DND-41 (cell line): ENCODE measurements at regions not wholly inside any gene's neighbourhood (a gene's known extent, or its start where the extent isn't known, plus 50 kb on each side); places are given as distances from the start of the nearest gene placed in this dataset.
"Not testable (repeated sequence)": the region's sequence is repeated elsewhere in the genome, so short reads cannot be mapped to it uniquely, and the experiment has no call there.

ENCODE experiments used
- ATAC-seq: fragments of 200-7000 bp; cut with Tn5 transposase; 3 replicates; pipeline ENCODE4 v1.9.1; 2021; ENCODE audit warnings: low read depth; ENCODE audit not compliant: insufficient read depth
- DNase-seq: peaks from one replicate; pipeline ENCODE4 v3.0.0-alpha.2; 2020
- H2AFZ ChIP-seq: 2 replicates; pipeline ENCODE4 v1.6.0; 2012; ENCODE audit warnings: low read depth, low read length
- H3K27ac ChIP-seq: 2 replicates; pipeline ENCODE4 v1.5.1; 2012; ENCODE audit warnings: low read length, inconsistent platforms
- H3K27me3 ChIP-seq: fragments of 200-600 bp; sonication (generic); 2 replicates; pipeline ENCODE4 v1.6.0; 2012; ENCODE audit warnings: low read length, mild to moderate bottlenecking, inconsistent platforms; ENCODE audit not compliant: insufficient read depth, poor library complexity
- H3K36me3 ChIP-seq: 2 replicates; pipeline ENCODE4 v1.5.1; 2012; ENCODE audit warnings: low read length, inconsistent platforms; ENCODE audit not compliant: insufficient read depth
- H3K4me1 ChIP-seq: 2 replicates; pipeline ENCODE4 v1.5.1; 2012; ENCODE audit warnings: mild to moderate bottlenecking, low read length; ENCODE audit not compliant: insufficient read depth
- H3K4me2 ChIP-seq: 2 replicates; pipeline ENCODE4 v1.6.0; 2012; ENCODE audit warnings: mild to moderate bottlenecking, moderate library complexity, low read length, inconsistent platforms; ENCODE audit not compliant: insufficient read depth
- H3K4me3 ChIP-seq, 2 experiments: fragments of 200-600 bp in 1 of 2; shearing (Covaris generic) in 1 of 2; 2 replicates each; pipeline ENCODE4 v1.5.1; 2012 to 2016; ENCODE audit warnings: inconsistent platforms in 2 of 2, low read length in 2 of 2, mild to moderate bottlenecking in 2 of 2, low read depth in 1 of 2, moderate library complexity in 1 of 2
- H3K79me2 ChIP-seq: 2 replicates; pipeline ENCODE4 v1.6.0; 2012; ENCODE audit warnings: low read length, inconsistent platforms; ENCODE audit not compliant: insufficient read depth
- H3K9ac ChIP-seq: 2 replicates; pipeline ENCODE4 v1.6.0; 2012; ENCODE audit warnings: low read depth, mild to moderate bottlenecking, inconsistent platforms, low read length, moderate library complexity
- H3K9me3 ChIP-seq: 2 replicates; pipeline ENCODE4 v1.5.1; 2012; ENCODE audit warnings: low read length, moderate library complexity, mild to moderate bottlenecking, inconsistent platforms; ENCODE audit not compliant: insufficient read depth, severe bottlenecking
- H4K20me1 ChIP-seq: 2 replicates; pipeline ENCODE4 v1.6.0; 2012; ENCODE audit warnings: low read length; ENCODE audit not compliant: insufficient read depth
- CTCF ChIP-seq: IDR thresholded peaks from 2 replicates; pipeline ENCODE4 v1.5.1; 2012; ENCODE audit warnings: borderline replicate concordance, low read length, moderate library complexity, mild to moderate bottlenecking; ENCODE audit not compliant: poor library complexity, severe bottlenecking; ENCODE audit errors: extremely low read depth
- EZH2 ChIP-seq: IDR thresholded peaks from 3 replicates; pipeline ENCODE4 v1.6.1; 2012; ENCODE audit warnings: borderline replicate concordance, low read depth, mild to moderate bottlenecking, moderate library complexity, low read length, inconsistent platforms; ENCODE audit not compliant: severe bottlenecking

DNA sequence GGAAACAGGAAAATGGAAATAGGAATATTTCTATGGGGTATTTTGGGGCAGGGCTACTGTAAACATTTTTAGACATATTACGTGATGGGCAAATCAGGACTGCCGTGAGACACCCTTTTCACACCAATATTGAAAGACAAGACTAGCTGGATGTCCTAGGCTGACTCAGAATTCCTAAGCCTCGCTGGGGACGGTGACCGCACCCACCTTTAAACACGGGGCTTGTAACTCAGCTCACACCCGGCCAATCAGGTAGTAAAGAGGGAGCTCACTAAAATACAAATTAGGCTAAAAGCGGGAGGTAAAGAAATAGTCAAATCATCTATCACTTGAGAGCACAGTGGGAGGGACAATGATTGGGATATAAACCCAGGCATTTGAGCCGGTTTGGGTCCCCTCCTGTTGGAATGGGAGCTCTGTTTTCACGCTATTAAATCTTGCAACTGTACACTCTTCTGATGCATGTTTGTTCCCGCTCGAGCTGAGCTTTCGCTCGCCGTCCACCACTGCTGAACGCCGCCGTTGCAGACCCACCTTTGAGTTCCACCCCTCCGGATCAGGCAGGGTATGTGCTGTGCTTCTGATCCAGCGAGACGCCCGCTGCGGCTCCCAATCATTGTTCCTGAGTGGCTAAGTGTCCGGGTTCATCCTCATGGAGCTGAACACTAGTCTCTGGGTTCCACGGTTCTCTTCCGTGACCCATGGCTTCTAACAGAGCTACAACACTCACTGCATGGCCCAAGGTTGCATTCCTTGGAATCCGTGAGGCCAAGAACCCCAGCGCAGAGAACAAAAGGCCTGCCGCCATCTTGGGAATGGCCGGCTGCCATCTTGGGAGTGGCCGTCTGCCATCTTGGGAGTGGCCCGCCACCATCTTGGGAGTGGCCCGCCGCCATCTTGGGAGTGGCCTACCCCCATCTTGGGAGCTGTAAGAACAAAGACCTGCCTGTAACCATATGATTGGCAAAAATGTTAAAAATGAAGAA lies 152.6 kb downstream of the CRLF2 start:
- Histone ChIP-seq H3K9ac (no peak overlapping the region), H3K79me2 (no peaks in the 10 kb centered on the region), H3K27ac (no peak overlapping the region), H4K20me1 (no peaks in the 10 kb centered on the region), H3K36me3 (no peaks in the 10 kb centered on the region), H3K27me3 (no peaks in the 10 kb centered on the region), H3K9me3 (no peaks in the 10 kb centered on the region), H3K4me3 (no peak overlapping the region), H2AFZ (no peak overlapping the region), H3K4me1 (no peaks in the 10 kb centered on the region), H3K4me2 (no peak overlapping the region)
- DNase-seq = no peak
- ATAC-seq = no peak
- TF ChIP-seq EZH2 (no peak), CTCF (no peak)

GRCh38 chrX:1053600-1053999 lies 158.8 kb downstream of the CRLF2 start:
- not testable (repeated sequence) for H3K36me3 ChIP-seq, H3K27me3 ChIP-seq, H3K4me3 ChIP-seq, H3K9ac ChIP-seq, H3K27ac ChIP-seq, H4K20me1 ChIP-seq, DNase-seq, H3K79me2 ChIP-seq, H2AFZ ChIP-seq, H3K4me2 ChIP-seq, ATAC-seq, H3K4me1 ChIP-seq
- peaks cover 13% of the 10 kb centered on the region for H3K9me3 ChIP-seq

DNA sequence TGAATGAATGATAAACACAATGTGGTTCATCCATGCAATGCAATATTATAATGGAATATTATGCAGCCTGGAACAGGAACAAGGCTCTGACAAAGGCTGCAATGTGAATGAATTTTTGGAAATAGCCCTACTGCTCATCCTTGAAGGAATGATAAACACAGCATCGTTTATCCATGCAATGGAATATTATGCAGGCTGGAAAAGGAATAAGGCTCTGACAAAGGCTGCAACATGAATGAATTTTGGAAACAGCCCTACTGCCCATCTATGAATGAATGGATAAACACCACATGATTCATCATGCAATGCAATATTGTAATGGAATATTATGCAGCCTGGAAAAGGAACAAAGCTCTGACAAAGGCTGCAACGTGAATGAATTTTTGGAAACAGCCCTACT lies 159.4 kb downstream of the CRLF2 start:
- Histone ChIP-seq H3K36me3 (no peaks in the 10 kb centered on the region), H3K79me2 (no peaks in the 10 kb centered on the region), H3K9ac (no peak overlapping the region), H3K4me1 (no peaks in the 10 kb centered on the region), H3K27me3 (no peaks in the 10 kb centered on the region), H3K4me3 (no peak overlapping the region), H2AFZ (no peak overlapping the region), H3K4me2 (no peak overlapping the region), H4K20me1 (no peaks in the 10 kb centered on the region), H3K27ac (no peak overlapping the region), H3K9me3 (peaks cover 13% of the 10 kb centered on the region)
- DNase-seq (no peak), ATAC-seq (no peak)
- TF ChIP-seq EZH2 = no peak
- no peak for TF ChIP-seq CTCF

DNA sequence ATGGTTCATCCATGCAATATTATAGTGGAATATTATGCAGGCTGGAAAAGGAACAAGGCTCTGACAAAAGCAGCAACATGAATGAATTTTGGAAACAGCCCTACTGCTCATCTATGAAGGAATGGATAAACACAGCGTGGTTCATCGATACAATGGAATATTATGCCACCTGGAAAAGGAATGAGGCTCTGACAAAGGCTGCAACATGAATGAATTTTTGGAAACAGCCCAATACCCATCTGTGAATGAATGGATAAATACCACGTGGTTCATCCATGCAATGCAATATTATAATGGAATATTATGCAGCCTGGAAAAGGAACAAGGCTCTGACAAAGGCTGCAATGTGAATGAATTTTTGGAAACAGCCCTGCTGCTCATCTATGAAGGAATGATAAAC lies 160.4 kb downstream of the CRLF2 start:
- Histone ChIP-seq H3K4me3 (no peak overlapping the region), H3K27ac (no peak overlapping the region), H3K4me1 (no peaks in the 10 kb centered on the region), H3K27me3 (no peaks in the 10 kb centered on the region), H3K36me3 (no peaks in the 10 kb centered on the region), H3K9me3 (peaks cover 13% of the 10 kb centered on the region), H3K9ac (no peak overlapping the region), H3K4me2 (no peak overlapping the region), H4K20me1 (no peaks in the 10 kb centered on the region), H3K79me2 (no peaks in the 10 kb centered on the region), H2AFZ (no peak overlapping the region)
- ATAC-seq (no peak), DNase-seq (no peak)
- TF ChIP-seq EZH2 (no peak), CTCF (no peak)
